Limb (tissue), 2 donors: ENCODE measurements at regions not wholly inside any gene's neighbourhood (a gene's known extent, or its start where the extent isn't known, plus 50 kb on each side); places are given as distances from the start of the nearest gene placed in this dataset.
"Not testable (repeated sequence)": the region's sequence is repeated elsewhere in the genome, so short reads cannot be mapped to it uniquely, and the experiment has no call there.

Experiments used
- DNase-seq, 2 donors: peaks; one replicate each; pipeline ENCODE4 v3.0.0-alpha.2; 2016; ENCODE audit errors: extremely low spot score in 2 of 2

GRCh38 chr1:227508431-227508830 is 54.9 kb upstream of the ZNF678 start:
- no peak for DNase-seq

- not testable (repeated sequence) for DNase-seq
Measured at GRCh38 chr1:227506490-227507393, 56.6 kb upstream of the ZNF678 start.

GRCh38 chr1:227496045-227496444 is 67.3 kb upstream of the ZNF678 start:
- not testable (repeated sequence) for DNase-seq

GRCh38 chr1:227493863-227494551 is 69.3 kb upstream of the ZNF678 start:
- not testable (repeated sequence) for DNase-seq

- DNase-seq: no peak
Measured at GRCh38 chr1:227490478-227490877, 72.9 kb upstream of the ZNF678 start.

GRCh38 chr1:227490001-227490400 is 73.4 kb upstream of the ZNF678 start:
- no peak for DNase-seq

GRCh38 chr1:227489572-227489971 is 73.8 kb upstream of the ZNF678 start:
- DNase-seq: no peak

- no peak for DNase-seq
Measured at GRCh38 chr1:227487606-227488005, 75.8 kb upstream of the ZNF678 start.

GRCh38 chr1:227486559-227486958 is 76.8 kb upstream of the ZNF678 start:
- no peak for DNase-seq

GRCh38 chr1:227482023-227482299 is 81.4 kb upstream of the ZNF678 start:
- no peak for DNase-seq

GRCh38 chr1:227474072-227474471 is 89.3 kb upstream of the ZNF678 start:
- not testable (repeated sequence) for DNase-seq

GRCh38 chr1:227472772-227473171 is 90.6 kb upstream of the ZNF678 start:
- no peak for DNase-seq

- DNase-seq: no peak
Measured at GRCh38 chr1:227470688-227471087, 92.7 kb upstream of the ZNF678 start.

- no peak for DNase-seq
Measured at GRCh38 chr1:227469708-227470107, 93.6 kb upstream of the ZNF678 start.

- no peak for DNase-seq
Measured at GRCh38 chr1:227466039-227466645, 97.2 kb upstream of the ZNF678 start.

GRCh38 chr1:227465256-227465655 is 98.1 kb upstream of the ZNF678 start:
- DNase-seq: no peak

GRCh38 chr1:227459977-227460376 is 103.4 kb upstream of the ZNF678 start:
- DNase-seq: no peak

- no peak for DNase-seq
Measured at GRCh38 chr1:227459326-227459841, 104.0 kb upstream of the ZNF678 start.

GRCh38 chr1:227454686-227455085 is 108.7 kb upstream of the ZNF678 start:
- DNase-seq: no peak

GRCh38 chr1:227453631-227454355 is 109.6 kb upstream of the ZNF678 start:
- no peak for DNase-seq

GRCh38 chr1:227451954-227452353 is 111.4 kb upstream of the ZNF678 start:
- DNase-seq: no peak

- DNase-seq: no peak
Measured at GRCh38 chr1:227451057-227451456, 112.3 kb upstream of the ZNF678 start.
